HFF-Myc (cell line): ENCODE measurements at regions not wholly inside any gene's neighbourhood (a gene's known extent, or its start where the extent isn't known, plus 50 kb on each side); places are given as distances from the start of the nearest gene placed in this dataset.

Experiments used
- DNase-seq: peaks from one replicate; pipeline ENCODE4 v3.0.0-alpha.2; 2011; ENCODE audit warnings: low read depth; ENCODE audit errors: extremely low read depth
- H3K4me3 ChIP-seq: replicated peaks from 2 replicates; pipeline ENCODE4 v1.5.1; 2011; ENCODE audit warnings: low read depth, mild to moderate bottlenecking, control low read depth, low read length
- CTCF ChIP-seq: IDR thresholded peaks from 2 replicates; pipeline ENCODE4 v1.5.1; 2012; ENCODE audit warnings: mild to moderate bottlenecking, low read depth, low read length, control low read depth; ENCODE audit errors: missing control alignments

GRCh38 chr20:48571949-48572847, 255.6 kb downstream of the PREX1 start:
- DNase-seq: no peak
- TF ChIP-seq CTCF: no peak
- H3K4me3 ChIP-seq: no peak overlapping the region

GRCh38 chr20:48569679-48570078, 258.1 kb downstream of the PREX1 start:
- TF ChIP-seq CTCF: no peak
- no peak for DNase-seq
- no peak overlapping the region for H3K4me3 ChIP-seq

- no peak for DNase-seq
- no peak overlapping the region for H3K4me3 ChIP-seq
- no peak for TF ChIP-seq CTCF
Observed at GRCh38 chr20:48568520-48568919, 259.3 kb downstream of the PREX1 start.

GRCh38 chr20:48567145-48567544, 260.7 kb downstream of the PREX1 start:
- TF ChIP-seq CTCF: no peak
- no peak overlapping the region for H3K4me3 ChIP-seq
- no peak for DNase-seq

- DNase-seq: no peak
- no peak for TF ChIP-seq CTCF
- no peak overlapping the region for H3K4me3 ChIP-seq
Observed at GRCh38 chr20:48564982-48565539, 262.7 kb downstream of the PREX1 start.

- H3K4me3 ChIP-seq: no peak overlapping the region
- DNase-seq: no peak
- no peak for TF ChIP-seq CTCF
Observed at GRCh38 chr20:48563191-48563870, 264.5 kb downstream of the PREX1 start.
